B cell (primary cell): ENCODE measurements at regions not wholly inside any gene's neighbourhood (a gene's known extent, or its start where the extent isn't known, plus 50 kb on each side); places are given as distances from the start of the nearest gene placed in this dataset.

Experiments used
- CTCF ChIP-seq: fragments of 200-600 bp; IDR thresholded peaks from one replicate; pipeline ENCODE4 v1.8.0; 2022; ENCODE audit warnings: antibody characterized with exemption, mild to moderate bottlenecking
- EZH2 ChIP-seq: IDR thresholded peaks from 2 replicates; pipeline ENCODE4 v1.6.1; 2012; ENCODE audit warnings: borderline replicate concordance, low read depth, mild to moderate bottlenecking, moderate library complexity, low read length; ENCODE audit not compliant: insufficient read depth, poor library complexity, severe bottlenecking

GRCh38 chr5:74146796-74147195, 493.7 kb downstream of the ENC1 start:
- TF ChIP-seq CTCF (no peak), EZH2 (no peak)
